DND-41 (cell line): ENCODE measurements at regions not wholly inside any gene's neighbourhood (a gene's known extent, or its start where the extent isn't known, plus 50 kb on each side); places are given as distances from the start of the nearest gene placed in this dataset.

Experiments
- ATAC-seq: fragments of 200-7000 bp; cut with Tn5 transposase; 3 replicates; pipeline ENCODE4 v1.9.1; 2021; ENCODE audit warnings: low read depth; ENCODE audit not compliant: insufficient read depth
- DNase-seq: peaks from one replicate; pipeline ENCODE4 v3.0.0-alpha.2; 2020
- H2AFZ ChIP-seq: 2 replicates; pipeline ENCODE4 v1.6.0; 2012; ENCODE audit warnings: low read depth, low read length
- H3K27ac ChIP-seq: 2 replicates; pipeline ENCODE4 v1.5.1; 2012; ENCODE audit warnings: low read length, inconsistent platforms
- H3K27me3 ChIP-seq: fragments of 200-600 bp; sonication (generic); 2 replicates; pipeline ENCODE4 v1.6.0; 2012; ENCODE audit warnings: low read length, mild to moderate bottlenecking, inconsistent platforms; ENCODE audit not compliant: insufficient read depth, poor library complexity
- H3K36me3 ChIP-seq: 2 replicates; pipeline ENCODE4 v1.5.1; 2012; ENCODE audit warnings: low read length, inconsistent platforms; ENCODE audit not compliant: insufficient read depth
- H3K4me1 ChIP-seq: 2 replicates; pipeline ENCODE4 v1.5.1; 2012; ENCODE audit warnings: mild to moderate bottlenecking, low read length; ENCODE audit not compliant: insufficient read depth
- H3K4me2 ChIP-seq: 2 replicates; pipeline ENCODE4 v1.6.0; 2012; ENCODE audit warnings: mild to moderate bottlenecking, moderate library complexity, low read length, inconsistent platforms; ENCODE audit not compliant: insufficient read depth
- H3K4me3 ChIP-seq, 2 experiments: fragments of 200-600 bp in 1 of 2; shearing (Covaris generic) in 1 of 2; 2 replicates each; pipeline ENCODE4 v1.5.1; 2012 to 2016; ENCODE audit warnings: inconsistent platforms in 2 of 2, low read length in 2 of 2, mild to moderate bottlenecking in 2 of 2, low read depth in 1 of 2, moderate library complexity in 1 of 2
- H3K79me2 ChIP-seq: 2 replicates; pipeline ENCODE4 v1.6.0; 2012; ENCODE audit warnings: low read length, inconsistent platforms; ENCODE audit not compliant: insufficient read depth
- H3K9ac ChIP-seq: 2 replicates; pipeline ENCODE4 v1.6.0; 2012; ENCODE audit warnings: low read depth, mild to moderate bottlenecking, inconsistent platforms, low read length, moderate library complexity
- H3K9me3 ChIP-seq: 2 replicates; pipeline ENCODE4 v1.5.1; 2012; ENCODE audit warnings: low read length, moderate library complexity, mild to moderate bottlenecking, inconsistent platforms; ENCODE audit not compliant: insufficient read depth, severe bottlenecking
- H4K20me1 ChIP-seq: 2 replicates; pipeline ENCODE4 v1.6.0; 2012; ENCODE audit warnings: low read length; ENCODE audit not compliant: insufficient read depth
- CTCF ChIP-seq: IDR thresholded peaks from 2 replicates; pipeline ENCODE4 v1.5.1; 2012; ENCODE audit warnings: borderline replicate concordance, low read length, moderate library complexity, mild to moderate bottlenecking; ENCODE audit not compliant: poor library complexity, severe bottlenecking; ENCODE audit errors: extremely low read depth
- EZH2 ChIP-seq: IDR thresholded peaks from 3 replicates; pipeline ENCODE4 v1.6.1; 2012; ENCODE audit warnings: borderline replicate concordance, low read depth, mild to moderate bottlenecking, moderate library complexity, low read length, inconsistent platforms; ENCODE audit not compliant: severe bottlenecking

GRCh38 chr10:131641231-131641630 lies 259.6 kb upstream of the PPP2R2D start:
- no peak for TF ChIP-seq CTCF
- TF ChIP-seq EZH2: no peak

DNA sequence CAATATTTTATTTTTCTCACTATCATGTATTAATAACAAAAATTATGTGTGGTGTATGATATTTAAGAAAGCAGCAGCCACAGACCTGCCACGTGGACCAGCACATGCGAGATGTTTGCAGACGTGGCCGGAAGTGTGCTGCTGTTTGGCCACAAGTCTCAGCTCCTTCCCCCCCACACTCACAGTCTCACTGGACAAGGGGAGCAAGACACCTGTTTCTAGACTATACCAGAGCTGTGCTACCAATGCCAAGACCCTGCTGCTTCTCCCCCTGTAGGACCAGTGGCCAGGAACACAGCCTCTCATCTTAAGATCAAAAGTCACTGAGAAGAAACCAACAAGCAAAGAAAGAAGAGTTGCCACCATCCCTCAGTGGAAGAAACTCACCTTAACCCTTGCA lies 258.9 kb upstream of the PPP2R2D start:
- H3K9me3 ChIP-seq: peaks cover 14% of the 10 kb centered on the region
- TF ChIP-seq EZH2 (no peak), CTCF (no peak)

More at GRCh38 chr10:131641231-131641630, 259.6 kb upstream of the PPP2R2D start:
- peaks cover 14% of the 10 kb centered on the region for H3K9me3 ChIP-seq
- no peaks in the 10 kb centered on the region for H3K4me1 ChIP-seq
- H3K4me2 ChIP-seq: no peak overlapping the region
- H3K79me2 ChIP-seq: no peaks in the 10 kb centered on the region
- H3K27me3 ChIP-seq: no peaks in the 10 kb centered on the region
- no peaks in the 10 kb centered on the region for H3K36me3 ChIP-seq
- no peak overlapping the region for H3K4me3 ChIP-seq
- no peak for DNase-seq
- no peak for ATAC-seq
- no peak overlapping the region for H3K27ac ChIP-seq
- no peaks in the 10 kb centered on the region for H4K20me1 ChIP-seq
- no peak overlapping the region for H3K9ac ChIP-seq
- H2AFZ ChIP-seq: no peak overlapping the region

GRCh38 chr10:131642966-131643365 lies 257.8 kb upstream of the PPP2R2D start:
- Histone ChIP-seq H3K9ac (no peak overlapping the region), H3K27me3 (no peaks in the 10 kb centered on the region), H3K4me3 (no peak overlapping the region), H3K79me2 (no peaks in the 10 kb centered on the region), H3K27ac (no peak overlapping the region), H3K4me2 (no peak overlapping the region), H4K20me1 (no peaks in the 10 kb centered on the region), H3K4me1 (no peaks in the 10 kb centered on the region), H3K36me3 (no peaks in the 10 kb centered on the region), H2AFZ (no peak overlapping the region), H3K9me3 (peaks cover 14% of the 10 kb centered on the region)
- no peak for DNase-seq
- no peak for ATAC-seq
- TF ChIP-seq EZH2: no peak
- no peak for TF ChIP-seq CTCF

More for the DNA sequence above, 258.9 kb upstream of the PPP2R2D start:
- H3K4me1 ChIP-seq: no peaks in the 10 kb centered on the region
- no peak overlapping the region for H2AFZ ChIP-seq
- H3K9ac ChIP-seq: no peak overlapping the region
- H3K4me2 ChIP-seq: no peak overlapping the region
- no peaks in the 10 kb centered on the region for H3K79me2 ChIP-seq
- no peaks in the 10 kb centered on the region for H3K36me3 ChIP-seq
- no peak overlapping the region for H3K27ac ChIP-seq
- no peak for ATAC-seq
- no peaks in the 10 kb centered on the region for H3K27me3 ChIP-seq
- H3K4me3 ChIP-seq: no peak overlapping the region
- H4K20me1 ChIP-seq: no peaks in the 10 kb centered on the region
- DNase-seq: no peak

DNA sequence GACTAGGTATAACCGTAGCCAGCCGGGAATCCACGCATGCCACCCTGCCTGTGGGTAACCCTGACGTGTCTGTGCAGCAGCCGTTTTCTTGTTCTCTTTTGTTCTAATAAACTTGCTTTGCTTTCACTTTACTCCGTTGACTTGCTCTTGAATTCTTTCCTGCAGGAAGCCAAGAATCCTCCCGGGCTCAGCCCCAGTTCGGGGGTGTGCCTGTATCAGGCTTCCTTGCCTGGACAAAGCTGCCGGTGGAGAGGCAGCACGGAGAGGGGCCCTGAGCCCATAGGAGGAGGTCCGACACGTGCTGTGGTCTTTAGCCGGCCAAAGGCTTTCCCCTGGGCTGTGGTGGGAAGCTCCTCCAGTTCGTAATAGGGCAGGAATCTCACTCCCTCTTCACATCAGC lies 256.5 kb upstream of the PPP2R2D start:
- no peaks in the 10 kb centered on the region for H3K27me3 ChIP-seq
- H3K4me2 ChIP-seq: no peak overlapping the region
- H3K4me1 ChIP-seq: no peaks in the 10 kb centered on the region
- TF ChIP-seq CTCF (no peak), EZH2 (no peak)
- no peaks in the 10 kb centered on the region for H4K20me1 ChIP-seq
- no peak overlapping the region for H3K4me3 ChIP-seq
- no peak overlapping the region for H3K27ac ChIP-seq
- H3K9me3 ChIP-seq: peaks cover 6% of the 10 kb centered on the region
- H3K9ac ChIP-seq: no peak overlapping the region
- no peaks in the 10 kb centered on the region for H3K36me3 ChIP-seq
- no peak overlapping the region for H2AFZ ChIP-seq
- ATAC-seq (no peak), DNase-seq (no peak)
- H3K79me2 ChIP-seq: no peaks in the 10 kb centered on the region
